GM23338 (cell line): ENCODE measurements at regions not wholly inside any gene's neighbourhood (a gene's known extent, or its start where the extent isn't known, plus 50 kb on each side); places are given as distances from the start of the nearest gene placed in this dataset.
A peak's percentile ranks its signal among the peaks of the same experiment; 100 is the strongest.

ENCODE experiments used
- CREB1 ChIP-seq: fragments of 250-450 bp; sonication (Bioruptor Pico); IDR thresholded peaks from 2 replicates; pipeline ENCODE4 v1.5.0; 2020; ENCODE audit warnings: low read depth, mild to moderate bottlenecking, moderate library complexity
- EZH2 ChIP-seq: fragments of 200-600 bp; sonication (generic); IDR thresholded peaks from one replicate; pipeline ENCODE4 v1.8.0; 2017; ENCODE audit warnings: antibody characterized with exemption, mild to moderate bottlenecking, low read depth; ENCODE audit not compliant: unreplicated experiment
- EZH2phosphoT487 ChIP-seq: fragments of 200-600 bp; sonication (generic); IDR thresholded peaks from one replicate; pipeline ENCODE4 v1.8.1; 2018; ENCODE audit warnings: antibody characterized with exemption; ENCODE audit not compliant: unreplicated experiment
- JUNB ChIP-seq: IDR thresholded peaks from one replicate; pipeline ENCODE4 v1.6.1; 2016; ENCODE audit warnings: antibody characterized with exemption; ENCODE audit not compliant: unreplicated experiment
- NANOG ChIP-seq: IDR thresholded peaks from 2 replicates; pipeline ENCODE4 v1.6.1; 2016; ENCODE audit warnings: antibody characterized with exemption, borderline replicate concordance
- POLR2AphosphoS5 ChIP-seq: IDR thresholded peaks from 2 replicates; pipeline ENCODE4 v1.6.1; 2016; ENCODE audit warnings: antibody characterized with exemption, low read depth
- STAT1 ChIP-seq: IDR thresholded peaks from one replicate; pipeline ENCODE4 v1.6.1; 2016; ENCODE audit warnings: antibody characterized with exemption; ENCODE audit not compliant: unreplicated experiment
- ZNF114 ChIP-seq: fragments of 250-450 bp; sonication (Bioruptor Pico); IDR thresholded peaks from 2 replicates; pipeline ENCODE4 v1.5.0; 2020; ENCODE audit warnings: mild to moderate bottlenecking, moderate library complexity
- ZNF331 ChIP-seq: fragments of 250-450 bp; sonication (Bioruptor Pico); IDR thresholded peaks from 2 replicates; pipeline ENCODE4 v1.5.0; 2020; ENCODE audit warnings: low read depth, mild to moderate bottlenecking, moderate library complexity
- TF ChIP-seq, protein P1 (sequence below), 2 experiments: fragments of 200-600 bp in 1 of 2; sonication (generic) in 1 of 2; conservative IDR thresholded peaks; 2 replicates each; pipeline versions ENCODE4 v1.5.1 to v1.6.1; 2016 to 2017; ENCODE audit warnings: antibody characterized with exemption in 2 of 2, low read depth in 2 of 2, mild to moderate bottlenecking in 2 of 2, moderate library complexity in 1 of 2
- TF ChIP-seq, protein P2 (sequence below): IDR thresholded peaks from 2 replicates; pipeline ENCODE4 v1.6.1; 2016; ENCODE audit warnings: antibody characterized with exemption
- TF ChIP-seq, protein P3 (sequence below): IDR thresholded peaks from one replicate; pipeline ENCODE4 v1.6.1; 2018; ENCODE audit warnings: antibody characterized with exemption; ENCODE audit not compliant: unreplicated experiment
- TF ChIP-seq, protein P4 (sequence below): fragments of 250-450 bp; sonication (Bioruptor Pico); IDR thresholded peaks from 2 replicates; pipeline ENCODE4 v1.5.0; 2020; ENCODE audit warnings: mild to moderate bottlenecking, moderate library complexity

DNA sequence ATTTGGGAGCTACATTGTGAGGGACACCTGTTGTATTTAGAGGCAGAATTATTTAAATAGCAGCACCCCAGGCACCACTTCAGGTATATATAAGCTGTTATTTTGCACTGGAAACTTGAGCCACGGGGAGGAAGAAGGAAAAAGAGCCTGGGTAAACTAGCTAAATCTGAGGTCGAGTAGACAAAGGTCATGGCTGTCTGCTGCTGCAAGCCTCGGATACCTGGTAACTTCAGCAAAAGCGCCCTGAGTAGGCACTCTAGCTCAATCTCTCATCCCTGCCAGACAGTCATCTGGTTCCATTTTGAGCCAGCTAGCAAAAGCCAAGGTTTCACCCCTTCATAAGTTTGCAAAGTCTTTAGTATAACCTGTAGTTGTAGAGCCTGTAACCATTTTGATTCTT is 101.9 kb upstream of the ZNF644 start:
- TF ChIP-seq, protein P1, sequence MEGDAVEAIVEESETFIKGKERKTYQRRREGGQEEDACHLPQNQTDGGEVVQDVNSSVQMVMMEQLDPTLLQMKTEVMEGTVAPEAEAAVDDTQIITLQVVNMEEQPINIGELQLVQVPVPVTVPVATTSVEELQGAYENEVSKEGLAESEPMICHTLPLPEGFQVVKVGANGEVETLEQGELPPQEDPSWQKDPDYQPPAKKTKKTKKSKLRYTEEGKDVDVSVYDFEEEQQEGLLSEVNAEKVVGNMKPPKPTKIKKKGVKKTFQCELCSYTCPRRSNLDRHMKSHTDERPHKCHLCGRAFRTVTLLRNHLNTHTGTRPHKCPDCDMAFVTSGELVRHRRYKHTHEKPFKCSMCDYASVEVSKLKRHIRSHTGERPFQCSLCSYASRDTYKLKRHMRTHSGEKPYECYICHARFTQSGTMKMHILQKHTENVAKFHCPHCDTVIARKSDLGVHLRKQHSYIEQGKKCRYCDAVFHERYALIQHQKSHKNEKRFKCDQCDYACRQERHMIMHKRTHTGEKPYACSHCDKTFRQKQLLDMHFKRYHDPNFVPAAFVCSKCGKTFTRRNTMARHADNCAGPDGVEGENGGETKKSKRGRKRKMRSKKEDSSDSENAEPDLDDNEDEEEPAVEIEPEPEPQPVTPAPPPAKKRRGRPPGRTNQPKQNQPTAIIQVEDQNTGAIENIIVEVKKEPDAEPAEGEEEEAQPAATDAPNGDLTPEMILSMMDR (conservative IDR thresholded peaks at IDR 0.05; ENCODE audit: low read depth in 2 of 2): no peak
- TF ChIP-seq EZH2 (no peak), CREB1 (CRISPR knock-in tag) (no peak), POLR2AphosphoS5 (no peak), ZNF114 (CRISPR knock-in tag) (no peak), EZH2phosphoT487 (no peak), ZNF331 (CRISPR knock-in tag) (0 out of 2 replicates have a peak, but pooled peaks have one; percentile 6), JUNB (no peak), STAT1 (no peak), NANOG (no peak)
- TF ChIP-seq, protein P2, sequence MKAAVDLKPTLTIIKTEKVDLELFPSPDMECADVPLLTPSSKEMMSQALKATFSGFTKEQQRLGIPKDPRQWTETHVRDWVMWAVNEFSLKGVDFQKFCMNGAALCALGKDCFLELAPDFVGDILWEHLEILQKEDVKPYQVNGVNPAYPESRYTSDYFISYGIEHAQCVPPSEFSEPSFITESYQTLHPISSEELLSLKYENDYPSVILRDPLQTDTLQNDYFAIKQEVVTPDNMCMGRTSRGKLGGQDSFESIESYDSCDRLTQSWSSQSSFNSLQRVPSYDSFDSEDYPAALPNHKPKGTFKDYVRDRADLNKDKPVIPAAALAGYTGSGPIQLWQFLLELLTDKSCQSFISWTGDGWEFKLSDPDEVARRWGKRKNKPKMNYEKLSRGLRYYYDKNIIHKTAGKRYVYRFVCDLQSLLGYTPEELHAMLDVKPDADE: no peak
- TF ChIP-seq, protein P3, sequence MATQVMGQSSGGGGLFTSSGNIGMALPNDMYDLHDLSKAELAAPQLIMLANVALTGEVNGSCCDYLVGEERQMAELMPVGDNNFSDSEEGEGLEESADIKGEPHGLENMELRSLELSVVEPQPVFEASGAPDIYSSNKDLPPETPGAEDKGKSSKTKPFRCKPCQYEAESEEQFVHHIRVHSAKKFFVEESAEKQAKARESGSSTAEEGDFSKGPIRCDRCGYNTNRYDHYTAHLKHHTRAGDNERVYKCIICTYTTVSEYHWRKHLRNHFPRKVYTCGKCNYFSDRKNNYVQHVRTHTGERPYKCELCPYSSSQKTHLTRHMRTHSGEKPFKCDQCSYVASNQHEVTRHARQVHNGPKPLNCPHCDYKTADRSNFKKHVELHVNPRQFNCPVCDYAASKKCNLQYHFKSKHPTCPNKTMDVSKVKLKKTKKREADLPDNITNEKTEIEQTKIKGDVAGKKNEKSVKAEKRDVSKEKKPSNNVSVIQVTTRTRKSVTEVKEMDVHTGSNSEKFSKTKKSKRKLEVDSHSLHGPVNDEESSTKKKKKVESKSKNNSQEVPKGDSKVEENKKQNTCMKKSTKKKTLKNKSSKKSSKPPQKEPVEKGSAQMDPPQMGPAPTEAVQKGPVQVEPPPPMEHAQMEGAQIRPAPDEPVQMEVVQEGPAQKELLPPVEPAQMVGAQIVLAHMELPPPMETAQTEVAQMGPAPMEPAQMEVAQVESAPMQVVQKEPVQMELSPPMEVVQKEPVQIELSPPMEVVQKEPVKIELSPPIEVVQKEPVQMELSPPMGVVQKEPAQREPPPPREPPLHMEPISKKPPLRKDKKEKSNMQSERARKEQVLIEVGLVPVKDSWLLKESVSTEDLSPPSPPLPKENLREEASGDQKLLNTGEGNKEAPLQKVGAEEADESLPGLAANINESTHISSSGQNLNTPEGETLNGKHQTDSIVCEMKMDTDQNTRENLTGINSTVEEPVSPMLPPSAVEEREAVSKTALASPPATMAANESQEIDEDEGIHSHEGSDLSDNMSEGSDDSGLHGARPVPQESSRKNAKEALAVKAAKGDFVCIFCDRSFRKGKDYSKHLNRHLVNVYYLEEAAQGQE: no peak
- TF ChIP-seq, protein P4, sequence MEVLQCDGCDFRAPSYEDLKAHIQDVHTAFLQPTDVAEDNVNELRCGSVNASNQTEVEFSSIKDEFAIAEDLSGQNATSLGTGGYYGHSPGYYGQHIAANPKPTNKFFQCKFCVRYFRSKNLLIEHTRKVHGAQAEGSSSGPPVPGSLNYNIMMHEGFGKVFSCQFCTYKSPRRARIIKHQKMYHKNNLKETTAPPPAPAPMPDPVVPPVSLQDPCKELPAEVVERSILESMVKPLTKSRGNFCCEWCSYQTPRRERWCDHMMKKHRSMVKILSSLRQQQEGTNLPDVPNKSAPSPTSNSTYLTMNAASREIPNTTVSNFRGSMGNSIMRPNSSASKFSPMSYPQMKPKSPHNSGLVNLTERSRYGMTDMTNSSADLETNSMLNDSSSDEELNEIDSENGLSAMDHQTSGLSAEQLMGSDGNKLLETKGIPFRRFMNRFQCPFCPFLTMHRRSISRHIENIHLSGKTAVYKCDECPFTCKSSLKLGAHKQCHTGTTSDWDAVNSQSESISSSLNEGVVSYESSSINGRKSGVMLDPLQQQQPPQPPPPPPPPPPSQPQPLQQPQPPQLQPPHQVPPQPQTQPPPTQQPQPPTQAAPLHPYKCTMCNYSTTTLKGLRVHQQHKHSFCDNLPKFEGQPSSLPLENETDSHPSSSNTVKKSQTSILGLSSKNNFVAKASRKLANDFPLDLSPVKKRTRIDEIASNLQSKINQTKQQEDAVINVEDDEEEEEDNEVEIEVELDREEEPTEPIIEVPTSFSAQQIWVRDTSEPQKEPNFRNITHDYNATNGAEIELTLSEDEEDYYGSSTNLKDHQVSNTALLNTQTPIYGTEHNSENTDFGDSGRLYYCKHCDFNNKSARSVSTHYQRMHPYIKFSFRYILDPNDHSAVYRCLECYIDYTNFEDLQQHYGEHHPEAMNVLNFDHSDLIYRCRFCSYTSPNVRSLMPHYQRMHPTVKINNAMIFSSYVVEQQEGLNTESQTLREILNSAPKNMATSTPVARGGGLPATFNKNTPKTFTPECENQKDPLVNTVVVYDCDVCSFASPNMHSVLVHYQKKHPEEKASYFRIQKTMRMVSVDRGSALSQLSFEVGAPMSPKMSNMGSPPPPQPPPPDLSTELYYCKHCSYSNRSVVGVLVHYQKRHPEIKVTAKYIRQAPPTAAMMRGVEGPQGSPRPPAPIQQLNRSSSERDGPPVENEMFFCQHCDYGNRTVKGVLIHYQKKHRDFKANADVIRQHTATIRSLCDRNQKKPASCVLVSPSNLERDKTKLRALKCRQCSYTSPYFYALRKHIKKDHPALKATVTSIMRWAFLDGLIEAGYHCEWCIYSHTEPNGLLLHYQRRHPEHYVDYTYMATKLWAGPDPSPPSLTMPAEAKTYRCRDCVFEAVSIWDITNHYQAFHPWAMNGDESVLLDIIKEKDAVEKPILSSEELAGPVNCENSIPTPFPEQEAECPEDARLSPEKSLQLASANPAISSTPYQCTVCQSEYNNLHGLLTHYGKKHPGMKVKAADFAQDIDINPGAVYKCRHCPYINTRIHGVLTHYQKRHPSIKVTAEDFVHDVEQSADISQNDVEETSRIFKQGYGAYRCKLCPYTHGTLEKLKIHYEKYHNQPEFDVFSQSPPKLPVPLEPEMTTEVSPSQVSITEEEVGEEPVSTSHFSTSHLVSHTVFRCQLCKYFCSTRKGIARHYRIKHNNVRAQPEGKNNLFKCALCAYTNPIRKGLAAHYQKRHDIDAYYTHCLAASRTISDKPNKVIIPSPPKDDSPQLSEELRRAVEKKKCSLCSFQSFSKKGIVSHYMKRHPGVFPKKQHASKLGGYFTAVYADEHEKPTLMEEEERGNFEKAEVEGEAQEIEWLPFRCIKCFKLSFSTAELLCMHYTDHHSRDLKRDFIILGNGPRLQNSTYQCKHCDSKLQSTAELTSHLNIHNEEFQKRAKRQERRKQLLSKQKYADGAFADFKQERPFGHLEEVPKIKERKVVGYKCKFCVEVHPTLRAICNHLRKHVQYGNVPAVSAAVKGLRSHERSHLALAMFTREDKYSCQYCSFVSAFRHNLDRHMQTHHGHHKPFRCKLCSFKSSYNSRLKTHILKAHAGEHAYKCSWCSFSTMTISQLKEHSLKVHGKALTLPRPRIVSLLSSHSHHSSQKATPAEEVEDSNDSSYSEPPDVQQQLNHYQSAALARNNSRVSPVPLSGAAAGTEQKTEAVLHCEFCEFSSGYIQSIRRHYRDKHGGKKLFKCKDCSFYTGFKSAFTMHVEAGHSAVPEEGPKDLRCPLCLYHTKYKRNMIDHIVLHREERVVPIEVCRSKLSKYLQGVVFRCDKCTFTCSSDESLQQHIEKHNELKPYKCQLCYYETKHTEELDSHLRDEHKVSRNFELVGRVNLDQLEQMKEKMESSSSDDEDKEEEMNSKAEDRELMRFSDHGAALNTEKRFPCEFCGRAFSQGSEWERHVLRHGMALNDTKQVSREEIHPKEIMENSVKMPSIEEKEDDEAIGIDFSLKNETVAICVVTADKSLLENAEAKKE (CRISPR knock-in tag): peak; percentile 50; the same call in 1 of the 2 replicates
